Activated effector memory CD4-positive, alpha-beta T cell treated with Interleukin-2 at 50 U/mL for 16 hours (primary cell): ENCODE measurements at regions not wholly inside any gene's neighbourhood (a gene's known extent, or its start where the extent isn't known, plus 50 kb on each side); places are given as distances from the start of the nearest gene placed in this dataset.
A peak's percentile ranks its signal among the peaks of the same experiment; 100 is the strongest.

ENCODE experiments used
- DNase-seq: peaks from one replicate; pipeline ENCODE4 v3.0.0-alpha.2; 2020

DNA sequence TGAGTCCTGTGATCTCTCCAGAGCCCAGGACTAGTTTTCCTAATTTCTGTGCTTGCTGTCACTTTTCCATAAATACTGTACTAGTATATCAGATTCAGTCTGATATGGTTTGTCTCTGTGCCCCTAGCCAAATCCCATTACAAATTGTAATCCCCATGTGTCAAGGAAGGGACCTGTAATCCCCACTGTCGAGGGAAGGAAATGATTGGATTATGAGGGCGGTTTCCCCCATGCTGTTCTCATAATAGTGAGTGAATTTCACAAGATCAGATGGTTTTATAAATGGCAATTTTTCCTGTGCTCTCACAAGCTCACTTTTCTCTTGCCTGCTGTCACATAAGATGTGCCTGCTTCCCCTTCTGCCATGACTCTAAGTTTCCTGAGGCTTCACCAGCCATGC lies 54.8 kb upstream of the IFRD1 start:
- no peak for DNase-seq

DNA sequence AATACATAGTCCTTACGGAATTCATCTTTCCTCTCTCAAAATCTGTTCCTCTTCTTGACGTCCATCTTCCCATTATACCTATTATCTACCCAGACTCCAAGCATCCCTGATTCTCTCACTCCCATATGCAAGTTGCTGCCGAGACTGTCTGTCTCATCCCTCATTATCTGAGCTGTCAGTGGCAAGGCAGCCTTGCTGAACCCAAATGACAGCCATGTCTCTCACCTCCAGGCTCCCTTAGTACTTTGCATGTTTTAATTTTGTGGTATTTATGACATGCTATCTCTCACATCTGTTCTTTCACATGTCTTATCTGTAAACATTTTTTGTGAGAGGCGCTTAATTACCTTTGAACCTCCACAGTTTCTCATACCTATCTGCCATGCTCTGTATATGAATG lies 54.4 kb upstream of the IFRD1 start:
- DNase-seq = no peak

DNA sequence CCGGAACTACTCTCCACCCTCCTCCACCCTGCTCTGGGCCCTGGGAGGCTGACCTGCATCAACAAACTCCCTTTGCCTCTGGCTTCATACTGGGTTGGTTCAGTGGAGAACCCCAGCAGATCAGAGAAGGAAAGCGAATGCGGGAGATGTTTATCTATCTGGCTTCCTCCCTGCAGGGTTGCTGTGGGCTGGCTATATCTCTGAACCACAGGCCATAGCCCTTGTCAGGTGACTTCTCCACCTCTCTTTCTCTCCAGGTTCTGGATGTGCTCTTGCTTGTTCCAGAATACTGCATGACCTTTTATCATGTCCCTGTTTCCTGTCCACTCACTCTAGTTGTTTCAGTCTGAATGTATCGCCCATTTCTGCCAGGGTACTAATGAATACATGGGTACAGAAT lies 51.7 kb upstream of the IFRD1 start:
- DNase-seq = peak; percentile 10

DNA sequence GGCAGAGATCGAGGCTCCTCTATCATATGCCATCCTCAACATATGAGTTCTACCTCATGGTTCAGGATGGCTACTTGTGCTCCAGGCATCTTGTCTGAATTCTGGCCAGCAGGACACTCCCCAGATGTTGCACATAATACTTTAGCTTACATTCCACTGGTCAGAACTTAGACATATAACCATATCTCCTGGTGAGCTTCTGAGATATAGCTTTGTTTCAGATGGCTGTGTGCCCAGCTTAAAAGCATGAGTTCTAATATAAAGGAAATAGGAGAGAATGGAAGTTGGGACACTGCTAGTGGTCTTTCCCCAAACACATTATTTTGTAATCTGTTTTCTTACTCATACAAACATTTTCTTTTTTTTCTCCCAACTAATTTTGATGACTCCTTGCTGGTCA lies 50.8 kb upstream of the IFRD1 start:
- DNase-seq = no peak

DNA sequence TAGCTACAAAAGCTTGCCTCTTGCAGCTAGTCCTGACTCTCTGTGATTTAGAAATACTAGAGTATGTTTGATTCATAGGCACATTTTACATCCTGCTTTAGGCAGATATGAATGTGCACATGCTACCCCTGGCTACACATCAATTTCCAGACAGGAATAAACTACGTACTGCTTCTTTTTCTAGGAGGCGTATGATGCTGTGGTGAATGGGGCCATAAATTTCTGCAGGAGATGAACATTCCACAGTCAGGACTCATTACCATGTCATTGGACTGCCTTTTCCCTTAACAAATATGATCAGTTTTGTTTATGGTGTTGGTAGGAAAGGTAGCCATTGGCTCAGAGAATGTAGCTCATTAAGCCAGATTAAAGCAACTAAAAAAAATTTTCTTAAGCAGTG lies 50.1 kb upstream of the IFRD1 start:
- no peak for DNase-seq
